Fibroblast of lung (primary cell): ENCODE measurements at regions not wholly inside any gene's neighbourhood (a gene's known extent, or its start where the extent isn't known, plus 50 kb on each side); places are given as distances from the start of the nearest gene placed in this dataset.

Experiments used
- DNase-seq, 2 donors: peaks; one replicate each; pipeline versions ENCODE4 v3.0.0 to v3.0.0-alpha.2; 2010; ENCODE audit warnings: low read depth in 2 of 2
- H2AFZ ChIP-seq: 2 replicates; pipeline ENCODE4 v1.5.1; 2012; ENCODE audit warnings: low read length, control low read depth, inconsistent platforms
- H3K27ac ChIP-seq: 2 replicates; pipeline ENCODE4 v1.5.1; 2011; ENCODE audit warnings: low read length, control low read depth; ENCODE audit not compliant: insufficient read depth
- H3K27me3 ChIP-seq: 2 replicates; pipeline ENCODE4 v1.5.1; 2011; ENCODE audit warnings: mild to moderate bottlenecking, low read length; ENCODE audit not compliant: control insufficient read depth, insufficient read depth
- H3K36me3 ChIP-seq: 2 replicates; pipeline ENCODE4 v1.5.1; 2011; ENCODE audit warnings: low read length; ENCODE audit not compliant: control insufficient read depth, insufficient read depth
- H3K4me1 ChIP-seq: 2 replicates; pipeline ENCODE4 v1.5.1; 2011; ENCODE audit warnings: low read length; ENCODE audit not compliant: control insufficient read depth, insufficient read depth; ENCODE audit errors: extremely low read depth
- H3K4me2 ChIP-seq: 2 replicates; pipeline ENCODE4 v1.5.1; 2011; ENCODE audit warnings: low read length, control low read depth; ENCODE audit not compliant: insufficient read depth; ENCODE audit errors: extremely low read depth
- H3K4me3 ChIP-seq, 4 experiments: fragments of 200-600 bp in 1 of 4; sonication (generic) in 1 of 4; replicated peaks in 1 of 4; 2 replicates each; pipeline ENCODE4 v1.5.1; 2011 to 2016; ENCODE audit warnings: low read length in 4 of 4, low read depth in 3 of 4, mild to moderate bottlenecking in 3 of 4, control low read depth in 2 of 4, inconsistent platforms in 1 of 4, mixed read lengths in 1 of 4; ENCODE audit not compliant: insufficient read depth in 1 of 4; ENCODE audit errors: control extremely low read depth in 1 of 4
- H3K79me2 ChIP-seq: 2 replicates; pipeline ENCODE4 v1.5.1; 2012; ENCODE audit warnings: mild to moderate bottlenecking, low read length, inconsistent platforms; ENCODE audit not compliant: control insufficient read depth, insufficient read depth
- H3K9ac ChIP-seq: 2 replicates; pipeline ENCODE4 v1.5.1; 2011; ENCODE audit warnings: mild to moderate bottlenecking, low read length, control low read depth; ENCODE audit not compliant: insufficient read depth
- H3K9me3 ChIP-seq: 2 replicates; pipeline ENCODE4 v1.5.1; 2012; ENCODE audit warnings: low read depth, low read length; ENCODE audit not compliant: control insufficient read depth, insufficient read depth
- H4K20me1 ChIP-seq: 2 replicates; pipeline ENCODE4 v1.5.1; 2011; ENCODE audit warnings: low read length; ENCODE audit not compliant: control insufficient read depth, insufficient read depth; ENCODE audit errors: extremely low read depth
- EZH2 ChIP-seq: IDR thresholded peaks from 2 replicates; pipeline ENCODE4 v1.5.1; 2012; ENCODE audit warnings: low read length, control low read depth, mild to moderate bottlenecking; ENCODE audit errors: missing control alignments
- TF ChIP-seq, protein P1 (sequence below), 2 donors: IDR thresholded peaks in 1 of 2; conservative IDR thresholded peaks in 1 of 2; 1 replicate in 1 of 2; 2 replicates in 1 of 2; pipeline ENCODE4 v1.5.1; 2011 to 2012; ENCODE audit warnings: low read length in 2 of 2, control low read depth in 1 of 2, inconsistent platforms in 1 of 2, low read depth in 1 of 2, mild to moderate bottlenecking in 1 of 2

DNA sequence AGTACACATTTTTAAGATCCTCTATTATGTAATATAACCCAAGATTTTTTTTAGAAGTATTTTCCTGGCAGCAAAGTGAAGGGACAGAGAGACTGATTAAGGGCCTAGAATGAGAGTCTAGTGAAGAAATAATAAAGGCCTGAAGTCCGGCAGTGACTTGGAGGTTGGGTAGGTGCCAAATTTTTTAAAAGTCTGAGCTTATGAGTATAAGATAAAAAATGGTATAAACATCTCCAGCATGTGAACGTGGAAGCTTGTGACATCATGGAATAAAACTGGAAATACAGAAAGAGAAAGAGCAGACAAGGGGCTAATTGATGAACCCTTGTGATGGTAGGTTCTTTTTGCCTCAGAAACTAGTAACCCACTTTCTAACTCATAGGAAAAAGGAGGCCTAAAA lies 174.6 kb downstream of the SUCLA2 start:
- no peaks in the 10 kb centered on the region for H3K4me1 ChIP-seq
- H3K79me2 ChIP-seq: no peaks in the 10 kb centered on the region
- H3K27me3 ChIP-seq: no peaks in the 10 kb centered on the region
- H3K9me3 ChIP-seq: no peaks in the 10 kb centered on the region
- no peak overlapping the region for H2AFZ ChIP-seq
- TF ChIP-seq, protein P1, sequence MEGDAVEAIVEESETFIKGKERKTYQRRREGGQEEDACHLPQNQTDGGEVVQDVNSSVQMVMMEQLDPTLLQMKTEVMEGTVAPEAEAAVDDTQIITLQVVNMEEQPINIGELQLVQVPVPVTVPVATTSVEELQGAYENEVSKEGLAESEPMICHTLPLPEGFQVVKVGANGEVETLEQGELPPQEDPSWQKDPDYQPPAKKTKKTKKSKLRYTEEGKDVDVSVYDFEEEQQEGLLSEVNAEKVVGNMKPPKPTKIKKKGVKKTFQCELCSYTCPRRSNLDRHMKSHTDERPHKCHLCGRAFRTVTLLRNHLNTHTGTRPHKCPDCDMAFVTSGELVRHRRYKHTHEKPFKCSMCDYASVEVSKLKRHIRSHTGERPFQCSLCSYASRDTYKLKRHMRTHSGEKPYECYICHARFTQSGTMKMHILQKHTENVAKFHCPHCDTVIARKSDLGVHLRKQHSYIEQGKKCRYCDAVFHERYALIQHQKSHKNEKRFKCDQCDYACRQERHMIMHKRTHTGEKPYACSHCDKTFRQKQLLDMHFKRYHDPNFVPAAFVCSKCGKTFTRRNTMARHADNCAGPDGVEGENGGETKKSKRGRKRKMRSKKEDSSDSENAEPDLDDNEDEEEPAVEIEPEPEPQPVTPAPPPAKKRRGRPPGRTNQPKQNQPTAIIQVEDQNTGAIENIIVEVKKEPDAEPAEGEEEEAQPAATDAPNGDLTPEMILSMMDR (conservative IDR thresholded peaks at IDR 0.05 in 1 of 2, IDR thresholded peaks at IDR 0.05 in 1 of 2; ENCODE audit: low read depth in 1 of 2, low read length in 2 of 2): no peak
- TF ChIP-seq EZH2: no peak
- H3K36me3 ChIP-seq: no peaks in the 10 kb centered on the region
- H4K20me1 ChIP-seq: no peaks in the 10 kb centered on the region
- no peak overlapping the region for H3K9ac ChIP-seq
- no peak overlapping the region for H3K27ac ChIP-seq
- H3K4me2 ChIP-seq: no peak overlapping the region
- no peak overlapping the region for H3K4me3 ChIP-seq
- peak; percentile 17 to 44 for DNase-seq

DNA sequence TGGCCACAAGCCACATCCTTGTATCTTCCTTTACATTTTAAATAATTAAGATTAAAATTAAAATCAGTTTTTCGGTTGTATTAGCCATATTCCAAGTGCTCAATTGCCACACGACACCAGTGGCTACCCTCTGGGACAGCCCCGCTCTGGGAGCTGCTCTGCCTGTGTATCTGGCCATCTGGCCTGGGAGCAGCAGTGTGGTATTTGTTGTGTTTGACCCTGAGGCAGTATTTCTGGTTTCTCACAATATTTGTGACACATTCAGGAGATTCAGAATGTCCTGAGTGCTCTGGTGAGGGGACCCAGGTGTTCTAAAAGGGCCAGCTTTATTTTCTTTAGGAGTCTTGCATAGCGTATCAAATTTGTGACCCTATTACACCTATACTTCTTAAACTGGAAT lies 179.0 kb downstream of the SUCLA2 start:
- Histone ChIP-seq H3K4me2 (no peak overlapping the region), H3K4me3 (no peak overlapping the region), H3K9ac (no peak overlapping the region), H3K9me3 (no peaks in the 10 kb centered on the region), H3K4me1 (no peaks in the 10 kb centered on the region), H4K20me1 (no peaks in the 10 kb centered on the region), H3K36me3 (no peaks in the 10 kb centered on the region), H3K27ac (no peak overlapping the region), H3K79me2 (no peaks in the 10 kb centered on the region), H3K27me3 (no peaks in the 10 kb centered on the region), H2AFZ (no peak overlapping the region)
- no peak for TF ChIP-seq EZH2
- TF ChIP-seq, protein P1 (conservative IDR thresholded peaks at IDR 0.05 in 1 of 2, IDR thresholded peaks at IDR 0.05 in 1 of 2; ENCODE audit: low read depth in 1 of 2, low read length in 2 of 2): no peak
- DNase-seq: no peak

DNA sequence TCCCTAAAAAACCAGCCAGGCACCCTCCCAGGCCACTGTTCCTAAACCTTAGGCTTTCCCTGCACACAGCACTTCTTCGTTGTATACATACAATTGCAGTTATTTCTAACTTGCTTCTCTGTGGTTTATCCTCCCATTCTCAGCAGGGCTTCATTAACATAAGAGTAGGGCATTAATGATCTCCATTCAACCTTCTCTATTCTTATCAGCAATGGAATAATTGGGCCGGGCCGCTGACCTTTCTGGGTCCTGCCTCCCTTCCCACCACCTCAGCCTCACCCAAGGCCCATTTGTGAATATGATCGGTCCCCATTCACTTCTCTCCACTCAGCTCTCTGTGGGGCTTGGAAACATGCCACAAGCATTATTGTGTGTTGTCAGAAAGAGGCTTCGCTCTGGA lies 184.2 kb downstream of the SUCLA2 start:
- Histone ChIP-seq H3K9me3 (no peaks in the 10 kb centered on the region), H2AFZ (no peak overlapping the region), H3K4me2 (no peak overlapping the region), H3K9ac (no peak overlapping the region), H3K4me3 (no peak overlapping the region), H3K27ac (no peak overlapping the region), H3K27me3 (no peaks in the 10 kb centered on the region), H4K20me1 (no peaks in the 10 kb centered on the region), H3K79me2 (no peaks in the 10 kb centered on the region), H3K4me1 (no peaks in the 10 kb centered on the region), H3K36me3 (no peaks in the 10 kb centered on the region)
- no peak for DNase-seq
- TF ChIP-seq EZH2: no peak
- TF ChIP-seq, protein P1 (conservative IDR thresholded peaks at IDR 0.05 in 1 of 2, IDR thresholded peaks at IDR 0.05 in 1 of 2; ENCODE audit: low read depth in 1 of 2, low read length in 2 of 2): no peak
